HG02973 (cell line): ENCODE measurements at regions not wholly inside any gene's neighbourhood (a gene's known extent, or its start where the extent isn't known, plus 50 kb on each side); places are given as distances from the start of the nearest gene placed in this dataset.

Experiments used
- ATAC-seq: cut with Tn5 transposase; IDR thresholded peaks from one replicate; pipeline ENCODE4 v1.9.1; 2021; ENCODE audit warnings: moderate library complexity; ENCODE audit not compliant: unreplicated experiment

DNA sequence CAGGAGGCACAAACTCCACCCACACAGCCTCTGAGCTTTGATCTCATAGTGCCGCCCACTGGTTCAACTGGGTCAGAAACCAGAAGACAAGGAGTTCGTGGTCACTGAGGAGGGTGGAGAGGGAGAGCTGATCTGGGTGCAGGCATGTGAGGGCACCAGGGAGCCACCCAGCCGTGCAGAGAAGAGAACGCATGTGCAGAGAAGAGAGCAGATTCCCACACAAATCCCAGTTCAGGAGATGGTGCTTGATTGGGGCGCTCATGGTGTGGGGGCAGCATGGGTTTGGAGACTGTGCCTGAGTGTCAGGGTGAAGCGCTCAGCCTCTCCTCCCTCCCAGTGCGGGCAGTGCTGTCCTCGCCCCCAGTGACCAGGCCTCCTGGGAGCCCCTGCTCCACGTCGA lies 375.2 kb upstream of the MYT1L start:
- ATAC-seq = no peak

DNA sequence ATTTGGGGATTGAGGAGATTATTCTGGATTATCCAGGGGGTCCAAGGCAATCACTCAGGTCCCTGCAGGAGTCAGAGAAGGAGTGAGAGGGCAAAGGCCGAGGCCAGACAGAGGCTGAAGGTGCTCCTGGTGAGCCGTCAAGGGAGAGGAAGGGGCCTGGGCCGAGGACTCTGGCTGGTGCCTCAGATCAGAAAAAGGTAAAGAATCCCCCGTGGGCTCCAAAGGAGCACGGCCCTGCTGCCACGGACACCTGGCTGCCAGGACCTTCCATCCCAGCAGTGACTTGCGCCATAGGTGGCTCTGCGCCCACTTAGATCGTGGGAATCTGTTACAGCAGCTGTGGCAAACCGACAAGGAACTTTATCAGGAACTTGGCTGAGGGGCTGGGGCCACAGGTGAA lies 374.8 kb upstream of the MYT1L start:
- ATAC-seq = no peak

DNA sequence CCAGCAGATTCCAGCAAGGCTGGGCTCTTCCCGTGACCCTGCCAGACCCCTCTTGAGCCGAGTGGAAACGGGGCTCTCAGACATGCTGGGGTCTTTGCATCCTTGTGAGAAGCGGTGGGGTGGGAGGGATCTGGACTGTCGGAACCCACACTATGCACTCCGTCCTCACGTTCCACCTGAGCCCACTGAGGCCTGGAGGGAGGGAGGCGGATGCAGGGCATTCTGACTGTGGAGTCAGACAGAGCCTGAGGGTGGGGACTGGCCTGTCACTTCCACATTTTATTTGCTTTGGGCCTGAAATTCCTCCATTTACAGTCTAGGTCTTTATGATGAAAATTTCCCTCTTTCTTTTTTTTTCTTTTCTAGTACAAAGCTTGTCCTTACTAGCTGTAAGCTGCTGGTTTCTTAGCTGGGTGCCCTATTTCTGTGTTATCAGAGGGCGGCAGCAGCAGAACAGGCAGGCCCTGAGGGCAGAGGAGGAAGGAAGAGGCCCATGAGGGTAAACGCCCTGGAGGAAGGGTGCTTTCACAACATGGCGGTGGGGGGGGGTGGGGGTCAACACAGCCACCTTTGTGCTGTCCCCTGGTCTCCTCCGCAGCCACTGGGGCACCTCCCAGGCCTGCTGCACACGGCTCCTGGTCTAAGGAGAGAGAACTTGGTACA lies 373.5 kb upstream of the MYT1L start:
- ATAC-seq = no peak

DNA sequence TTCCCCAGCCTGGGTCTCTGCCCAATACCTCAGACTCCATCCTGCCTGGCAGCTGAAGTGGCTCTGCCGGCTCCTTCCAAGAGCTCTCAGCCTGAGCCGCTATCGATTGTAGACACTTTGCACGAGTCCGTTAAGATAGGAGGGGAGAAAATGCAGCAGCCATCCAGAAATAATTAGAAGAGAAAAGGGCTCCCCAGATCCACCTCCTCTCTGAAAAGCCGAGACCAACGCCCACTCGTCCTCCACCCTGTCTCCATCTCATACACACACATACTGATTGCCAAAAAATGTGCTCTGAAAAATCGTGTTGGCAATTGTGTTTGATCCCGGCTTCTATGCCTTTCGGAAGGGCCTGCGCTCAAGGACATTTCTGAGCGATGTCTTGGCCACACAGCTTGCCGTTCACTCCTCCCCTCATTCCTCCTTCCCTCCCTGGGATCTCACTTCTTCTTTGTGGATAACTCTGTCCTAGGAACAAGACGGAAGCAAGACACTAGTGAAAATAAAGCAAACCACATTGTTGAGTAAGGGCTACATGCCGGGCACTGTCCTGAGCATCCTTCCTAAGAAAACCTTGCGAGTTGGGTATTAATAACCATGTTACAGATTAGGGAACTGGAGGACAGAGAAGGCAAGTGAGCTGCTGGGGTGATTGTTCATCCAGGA lies 372.8 kb upstream of the MYT1L start:
- no peak for ATAC-seq

DNA sequence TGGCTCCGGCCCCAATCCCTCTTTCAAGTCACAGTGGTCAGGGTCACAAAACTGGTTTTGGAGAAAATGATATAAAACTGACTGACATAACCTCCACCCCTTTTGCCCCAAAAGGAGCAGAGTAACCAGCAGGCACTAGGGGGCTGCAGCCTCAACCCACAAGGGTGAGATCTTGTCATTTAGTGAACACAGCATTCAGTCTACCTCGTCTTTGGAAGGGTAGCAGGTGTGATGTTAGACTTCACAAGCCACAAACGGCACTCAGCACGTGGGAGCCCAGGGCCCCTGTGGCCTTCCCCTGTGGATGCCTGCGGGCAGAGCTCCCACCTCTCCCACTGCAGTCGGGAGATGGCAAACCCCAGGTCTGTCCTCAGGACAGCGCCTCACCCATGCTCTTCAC lies 372.1 kb upstream of the MYT1L start:
- no peak for ATAC-seq

GRCh38 chr2:2702385-2702784 lies 371.3 kb upstream of the MYT1L start:
- ATAC-seq = no peak

- ATAC-seq = no peak
These were observed 370.7 kb upstream of the MYT1L start for GRCh38 chr2:2701813-2702212.

DNA sequence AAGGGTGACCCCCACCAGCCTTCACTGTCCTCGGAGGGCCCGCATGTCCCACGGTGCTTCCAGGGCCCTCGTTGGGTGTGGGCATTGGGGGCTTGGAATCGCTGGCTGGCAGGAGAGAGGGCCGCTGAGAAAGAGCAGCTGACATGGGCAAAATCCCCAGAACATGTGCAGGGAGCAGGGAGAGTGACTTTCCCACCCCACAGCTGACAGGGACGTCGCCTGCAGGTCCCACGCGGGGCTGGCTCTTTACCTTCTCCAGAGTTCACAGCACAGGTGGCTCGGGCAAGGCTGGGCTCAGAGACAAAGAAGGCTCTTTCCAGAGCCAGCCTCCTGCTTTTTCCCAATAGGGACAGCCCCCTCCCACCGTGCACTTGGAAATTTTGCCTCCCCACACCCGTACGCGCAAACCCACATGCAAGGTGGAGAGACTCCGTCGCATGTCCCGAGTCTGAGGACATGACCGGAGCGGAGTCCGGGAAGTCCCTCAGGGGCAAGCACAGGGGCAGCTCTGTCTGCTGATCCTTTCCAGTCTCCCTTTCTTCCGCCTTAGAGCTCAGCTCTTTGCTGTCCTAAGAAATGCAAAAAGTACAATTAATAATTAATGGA lies 370.2 kb upstream of the MYT1L start:
- ATAC-seq = no peak

GRCh38 chr2:2699121-2699505 lies 368.0 kb upstream of the MYT1L start:
- ATAC-seq = no peak

DNA sequence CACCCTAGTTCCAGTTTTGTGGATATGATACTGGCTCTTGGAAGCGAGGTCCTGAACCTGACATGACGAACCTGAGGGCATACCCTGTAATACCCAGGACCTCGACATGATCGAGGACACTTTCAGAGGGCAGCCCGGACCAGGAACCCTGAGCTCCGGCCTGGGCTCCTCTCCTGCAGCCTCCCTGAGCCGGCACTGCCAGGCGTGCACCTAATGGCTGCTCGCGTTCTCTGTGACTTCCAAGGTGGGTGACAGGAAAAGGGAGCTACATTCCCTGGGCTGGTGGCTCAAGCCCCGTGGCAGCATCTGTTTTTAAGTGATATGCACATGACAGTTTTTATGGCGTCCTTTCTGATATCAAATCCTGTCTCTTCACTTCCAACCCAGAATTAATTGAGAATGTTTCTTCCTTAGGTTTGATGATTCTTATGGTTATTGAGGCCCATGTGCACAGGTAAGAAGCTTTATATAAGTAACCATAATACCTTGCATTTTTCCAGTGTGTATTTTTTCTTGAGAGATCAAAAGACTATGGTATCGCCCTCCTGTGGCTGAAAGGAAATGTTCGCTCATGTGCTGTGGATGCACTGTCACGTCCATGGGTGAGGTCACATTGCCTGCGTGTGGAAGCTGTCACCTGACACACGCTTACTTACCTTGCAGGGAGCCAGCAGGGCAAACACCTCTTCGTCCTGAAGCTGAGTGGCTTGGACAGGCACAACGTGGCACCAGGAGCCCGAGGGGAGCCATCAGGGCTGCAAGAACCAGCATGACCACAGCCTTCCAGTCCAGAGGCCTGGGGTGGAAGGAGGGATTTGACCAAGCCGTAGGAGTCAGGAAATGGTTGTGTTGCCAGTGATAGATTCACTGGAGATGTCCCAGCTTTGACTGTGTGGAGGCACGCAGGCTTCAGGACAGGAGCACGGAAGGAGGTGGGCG lies 367.4 kb upstream of the MYT1L start:
- ATAC-seq = no peak

- no peak for ATAC-seq
These were observed 365.8 kb upstream of the MYT1L start for GRCh38 chr2:2696733-2697455.

DNA sequence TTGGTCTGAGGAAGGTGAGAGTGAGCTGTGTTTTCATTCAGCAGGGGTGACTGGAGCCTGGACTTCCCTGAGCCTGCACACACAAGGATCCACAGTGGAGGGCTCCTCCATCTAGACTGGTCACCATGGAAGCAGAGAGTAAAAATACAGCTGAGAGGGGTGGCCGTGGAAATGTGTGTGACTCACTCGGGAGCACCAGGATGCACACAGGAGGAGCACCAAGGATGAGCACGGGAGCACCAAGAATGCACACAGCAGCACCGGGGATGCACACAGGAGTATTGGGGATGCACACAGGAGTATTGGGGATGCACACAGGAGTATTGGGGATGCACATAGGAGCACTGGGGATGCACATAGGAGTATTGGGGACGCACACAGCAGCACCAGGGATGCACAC lies 365.2 kb upstream of the MYT1L start:
- no peak for ATAC-seq

DNA sequence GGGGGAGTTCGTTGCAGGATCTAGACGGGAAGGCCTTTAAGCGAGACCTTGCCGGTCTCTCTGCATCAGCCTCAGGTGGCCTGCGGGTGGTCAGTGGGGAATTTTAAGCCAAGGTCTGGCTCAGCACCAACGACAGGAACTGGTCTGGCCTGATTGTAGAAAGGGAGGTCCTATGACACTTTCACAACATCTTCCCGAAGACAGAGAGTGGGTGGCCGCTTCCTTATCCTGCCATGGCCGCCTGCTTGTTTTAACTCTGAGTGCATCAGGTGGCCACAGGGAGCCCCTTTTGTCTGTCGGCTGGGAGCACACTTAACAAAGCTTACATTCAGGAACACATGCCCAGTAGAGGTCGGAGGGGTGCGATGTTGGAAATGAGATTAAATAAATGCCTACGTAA lies 363.7 kb upstream of the MYT1L start:
- ATAC-seq = no peak

GRCh38 chr2:2692599-2693389 lies 361.7 kb upstream of the MYT1L start:
- no peak for ATAC-seq

DNA sequence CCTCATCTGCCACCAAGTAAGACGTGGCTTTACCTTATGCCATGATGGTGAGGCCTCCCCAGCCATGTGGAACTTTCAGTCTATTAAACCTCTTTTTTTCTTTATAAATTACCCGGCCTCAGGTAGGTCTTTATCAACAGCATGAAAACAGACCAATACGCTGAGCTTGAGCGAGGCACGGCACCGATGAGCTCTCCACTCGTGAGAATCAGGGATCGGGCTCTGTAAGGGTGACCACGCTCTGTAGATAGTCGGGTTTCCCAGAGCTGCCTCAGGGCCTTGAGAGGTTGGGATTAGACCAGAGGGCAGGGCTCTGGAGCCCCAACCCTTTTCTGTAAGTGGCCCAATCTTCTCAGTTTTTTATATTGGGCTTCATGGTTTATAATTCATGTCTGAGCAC lies 360.3 kb upstream of the MYT1L start:
- ATAC-seq = no peak

DNA sequence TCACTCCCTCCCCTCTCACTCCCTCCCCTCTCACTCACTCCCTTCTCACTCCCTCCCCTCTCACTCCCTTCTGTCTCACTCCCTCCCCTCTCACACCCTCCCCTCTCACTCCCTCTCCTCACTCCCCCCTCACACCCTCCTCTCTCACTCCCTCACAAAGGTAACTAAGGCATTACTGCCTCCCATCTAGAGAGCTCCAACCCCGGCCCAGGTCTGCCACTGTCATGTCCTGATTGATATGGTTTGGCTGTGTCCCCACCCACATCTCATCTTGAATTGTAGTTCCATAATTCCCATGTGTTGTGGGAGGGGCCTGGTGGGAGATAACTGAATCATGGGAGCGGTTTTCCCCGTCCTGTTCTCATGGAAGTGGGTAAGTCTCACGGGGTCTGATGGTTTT lies 359.9 kb upstream of the MYT1L start:
- ATAC-seq = no peak

DNA sequence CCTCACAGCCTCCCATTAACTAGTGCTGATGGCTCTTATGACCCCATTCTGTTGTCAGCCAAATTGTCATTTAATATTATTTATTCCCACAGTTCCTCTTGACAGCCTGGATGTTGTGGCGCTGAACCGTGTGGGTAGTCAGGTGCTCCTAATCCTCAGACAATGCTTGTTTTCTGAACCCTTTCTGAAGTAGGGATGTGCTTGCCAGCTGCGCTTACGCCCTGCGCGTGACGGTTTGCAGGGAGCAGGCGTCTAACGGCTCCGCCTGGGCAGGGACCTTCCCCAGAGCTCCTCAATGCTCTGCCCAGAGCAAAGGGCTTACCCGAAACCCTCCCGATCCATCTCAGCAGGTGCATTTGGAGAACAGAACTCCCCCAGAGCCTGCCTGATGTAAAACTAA lies 358.2 kb upstream of the MYT1L start:
- no peak for ATAC-seq

DNA sequence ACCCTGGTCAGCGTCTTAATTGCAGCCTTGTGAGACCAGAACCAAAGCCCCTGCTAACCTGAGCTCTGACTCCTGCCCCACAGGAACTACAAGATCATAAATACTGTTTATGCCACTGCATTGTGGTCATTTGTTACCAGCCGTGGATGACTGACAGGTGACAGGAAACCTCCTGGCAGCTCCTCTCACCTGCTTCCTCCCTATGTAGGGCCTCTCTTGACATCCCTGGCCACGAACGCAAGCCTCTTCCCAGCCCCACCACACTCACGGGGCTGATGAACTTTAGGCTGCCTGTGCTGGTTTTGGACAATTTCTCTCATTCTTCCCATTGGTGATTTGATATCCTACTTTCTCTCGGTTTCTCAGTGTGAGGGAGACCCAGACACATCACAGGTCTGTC lies 357.2 kb upstream of the MYT1L start:
- no peak for ATAC-seq

DNA sequence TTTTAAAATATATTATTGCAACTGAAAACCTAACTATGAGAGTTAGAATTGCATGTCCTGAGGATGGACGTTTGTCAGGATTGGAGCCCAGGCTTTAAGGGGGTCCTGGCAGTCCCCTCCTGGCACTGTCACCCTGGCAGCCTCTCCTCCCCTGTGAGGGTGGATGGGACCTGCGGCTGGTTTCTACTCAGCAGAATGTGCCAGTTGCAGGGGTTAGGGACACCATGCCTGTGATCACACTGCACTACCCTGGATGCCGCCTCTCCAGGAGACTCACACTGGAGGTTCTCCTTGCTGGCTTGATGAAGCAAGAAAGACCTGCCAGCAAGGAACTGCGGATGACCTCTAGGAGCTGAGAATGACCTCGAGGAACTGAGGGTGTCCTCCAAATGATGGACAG lies 356.7 kb upstream of the MYT1L start:
- ATAC-seq = no peak

DNA sequence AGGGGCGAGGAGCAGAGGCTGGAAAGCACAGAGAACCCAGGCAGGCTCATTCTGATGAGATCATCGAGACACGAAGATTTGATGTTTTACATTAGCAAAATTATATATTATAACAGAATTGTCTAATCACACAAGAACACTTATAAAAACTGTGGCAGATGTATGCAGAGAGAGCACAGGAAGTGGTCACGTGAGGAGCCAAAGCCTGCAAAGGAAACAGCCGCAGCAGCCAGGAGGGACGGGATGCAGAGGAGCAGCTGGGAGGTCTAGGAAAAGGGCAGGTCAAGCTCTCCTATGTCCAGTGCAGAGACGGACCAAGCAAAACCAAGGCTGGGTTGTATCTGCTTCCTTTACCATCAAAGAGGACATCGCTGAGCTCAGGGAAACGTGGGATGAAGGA lies 355.1 kb upstream of the MYT1L start:
- ATAC-seq = no peak
